ENCODE measurements at regions not wholly inside any gene's neighbourhood (a gene's known extent, or its start where the extent isn't known, plus 50 kb on each side); places are given as distances from the start of the nearest gene placed in this dataset.

GRCh38 chr15:72967811-72968530 is 84.3 kb upstream of the NEO1 start:
- Histone ChIP-seq H3K27ac (no peak overlapping the region), H3K4me3 (no peak overlapping the region)

- H3K4me3 ChIP-seq = no peak overlapping the region
- no peak overlapping the region for H3K27ac ChIP-seq
Observed at GRCh38 chr15:72967397-72967796, 84.9 kb upstream of the NEO1 start.

GRCh38 chr15:72966641-72967040 is 85.6 kb upstream of the NEO1 start:
- Histone ChIP-seq H3K27ac (no peak overlapping the region), H3K4me3 (no peak overlapping the region)

- Histone ChIP-seq H3K4me3 (no peak overlapping the region), H3K27ac (no peak overlapping the region)
Observed at GRCh38 chr15:72965671-72966070, 86.6 kb upstream of the NEO1 start.

- Histone ChIP-seq H3K4me3 (no peak overlapping the region), H3K27ac (no peak overlapping the region)
Observed at GRCh38 chr15:72964542-72964941, 87.7 kb upstream of the NEO1 start.

GRCh38 chr15:72964135-72964534 is 88.1 kb upstream of the NEO1 start:
- no peak overlapping the region for H3K4me3 ChIP-seq
- no peak overlapping the region for H3K27ac ChIP-seq

GRCh38 chr15:72962054-72962702 is 90.1 kb upstream of the NEO1 start:
- H3K4me3 ChIP-seq = no peak overlapping the region

GRCh38 chr15:72961346-72961745 is 90.9 kb upstream of the NEO1 start:
- Histone ChIP-seq H3K27ac (no peak overlapping the region), H3K4me3 (no peak overlapping the region)

More at GRCh38 chr15:72962054-72962702, 90.1 kb upstream of the NEO1 start:
- H3K27ac ChIP-seq = no peak overlapping the region

- H3K27ac ChIP-seq = no peak overlapping the region
- H3K4me3 ChIP-seq = no peak overlapping the region
Observed at GRCh38 chr15:72958634-72959033, 93.6 kb upstream of the NEO1 start.

- no peak overlapping the region for H3K27ac ChIP-seq
Observed at GRCh38 chr15:72953306-72953705, 99.0 kb upstream of the NEO1 start.

GRCh38 chr15:72952151-72952550 is 100.1 kb upstream of the NEO1 start:
- H3K27ac ChIP-seq = no peak overlapping the region
- no peak overlapping the region for H3K4me3 ChIP-seq

More at GRCh38 chr15:72953306-72953705, 99.0 kb upstream of the NEO1 start:
- H3K4me3 ChIP-seq = no peak overlapping the region

- no peak overlapping the region for H3K4me3 ChIP-seq
- H3K27ac ChIP-seq = no peak overlapping the region
Observed at GRCh38 chr15:72948662-72949061, 103.6 kb upstream of the NEO1 start.

GRCh38 chr15:72947709-72948108 is 104.6 kb upstream of the NEO1 start:
- Histone ChIP-seq H3K4me3 (no peak overlapping the region), H3K27ac (no peak overlapping the region)

GRCh38 chr15:72944565-72944964 is 107.7 kb upstream of the NEO1 start:
- no peak overlapping the region for H3K4me3 ChIP-seq
- H3K27ac ChIP-seq = no peak overlapping the region

GRCh38 chr15:72940229-72940622 is 112.0 kb upstream of the NEO1 start:
- Histone ChIP-seq H3K4me3 (no peak overlapping the region), H3K27ac (no peak overlapping the region)

- Histone ChIP-seq H3K4me3 (no peak overlapping the region), H3K27ac (no peak overlapping the region)
Observed at GRCh38 chr15:72939514-72940228, 112.6 kb upstream of the NEO1 start.

GRCh38 chr15:72936691-72937679 is 115.3 kb upstream of the NEO1 start:
- Histone ChIP-seq H3K4me3 (no peak overlapping the region), H3K27ac (no peak overlapping the region)

GRCh38 chr15:72936237-72936636 is 116.0 kb upstream of the NEO1 start:
- no peak overlapping the region for H3K4me3 ChIP-seq

GRCh38 chr15:72935521-72935920 is 116.7 kb upstream of the NEO1 start:
- Histone ChIP-seq H3K27ac (no peak overlapping the region), H3K4me3 (no peak overlapping the region)

More at GRCh38 chr15:72936237-72936636, 116.0 kb upstream of the NEO1 start:
- H3K27ac ChIP-seq = no peak overlapping the region

- no peak overlapping the region for H3K4me3 ChIP-seq
- no peak overlapping the region for H3K27ac ChIP-seq
Observed at GRCh38 chr15:72934921-72935320, 117.3 kb upstream of the NEO1 start.
